GM12892 (cell line): ENCODE measurements at regions not wholly inside any gene's neighbourhood (a gene's known extent, or its start where the extent isn't known, plus 50 kb on each side); places are given as distances from the start of the nearest gene placed in this dataset.
"Not testable (repeated sequence)": the region's sequence is repeated elsewhere in the genome, so short reads cannot be mapped to it uniquely, and the experiment has no call there.

Experiments used
- DNase-seq: peaks from one replicate; pipeline ENCODE4 v3.0.0; 2011; ENCODE audit not compliant: insufficient read length
- FAIRE-seq: peaks from 2 replicates; lab custom pipeline; 2011; peaks lifted over from hg19 to GRCh38; lab: Jason Lieb, UNC
- POLR2A ChIP-seq: IDR thresholded peaks from 2 replicates; pipeline ENCODE4 v1.6.1; 2011; ENCODE audit warnings: low read depth, low read length, control low read depth
- POLR2AphosphoS5 ChIP-seq: IDR thresholded peaks from 2 replicates; pipeline ENCODE4 v1.6.1; 2011; ENCODE audit warnings: low read depth, low read length, control low read depth
- TAF1 ChIP-seq: IDR thresholded peaks from 2 replicates; pipeline ENCODE4 v1.6.1; 2011; ENCODE audit warnings: low read depth, mild to moderate bottlenecking, control low read depth, low read length, borderline replicate concordance

DNA sequence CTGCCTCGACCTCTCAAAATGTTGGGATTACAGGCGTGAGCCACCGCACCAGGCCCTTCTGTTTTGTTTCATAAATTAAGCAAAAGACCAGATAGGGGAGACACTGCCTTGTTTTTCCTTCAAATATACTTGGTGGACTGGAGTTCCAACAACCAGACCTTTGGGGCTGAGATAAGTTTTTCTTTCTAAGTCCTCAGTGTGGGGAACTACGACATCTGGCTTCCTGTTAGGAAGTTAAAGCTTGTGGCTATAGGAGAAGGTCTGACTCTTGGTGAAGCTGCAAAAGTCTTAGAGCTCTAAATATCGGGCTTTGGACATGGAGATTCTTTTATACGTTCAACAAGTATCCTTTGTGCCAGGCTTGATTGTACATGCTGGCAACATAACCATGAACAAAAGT, 64.1 kb upstream of the EED start:
- FAIRE-seq, result no peak
- no peak for TF ChIP-seq TAF1
- no peak for TF ChIP-seq POLR2A
- DNase-seq, result no peak

DNA sequence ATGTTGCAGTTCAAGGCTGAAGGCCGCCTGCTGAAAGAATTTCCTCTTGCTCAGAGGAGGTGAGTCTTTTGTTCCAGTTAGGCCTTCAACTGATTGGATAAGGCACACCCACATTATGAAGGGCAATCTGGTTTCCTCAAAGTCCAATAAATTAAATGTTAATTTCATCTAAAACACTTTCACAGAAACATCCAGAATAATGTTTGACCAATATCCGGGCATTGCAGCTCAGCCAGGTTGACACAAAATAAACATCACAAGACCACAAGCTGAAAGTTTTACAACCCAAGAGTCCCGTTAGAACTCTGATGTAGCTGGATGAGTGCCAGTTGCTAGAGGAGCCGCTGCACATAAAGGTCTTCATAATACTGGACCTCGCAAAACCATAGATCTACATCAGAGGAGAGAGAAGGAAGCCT, 64.9 kb upstream of the EED start:
- FAIRE-seq, result no peak
- no peak for DNase-seq
- no peak for TF ChIP-seq TAF1
- TF ChIP-seq POLR2A, result no peak
- no peak for TF ChIP-seq POLR2AphosphoS5

- no peak for TF ChIP-seq POLR2A
- TF ChIP-seq TAF1, result no peak
- TF ChIP-seq POLR2AphosphoS5, result no peak
- DNase-seq (no peak), FAIRE-seq (no peak)
These were observed 67.3 kb upstream of the EED start for GRCh38 chr11:86177302-86177701.

- no peak for TF ChIP-seq POLR2A
- TF ChIP-seq TAF1, result no peak
- TF ChIP-seq POLR2AphosphoS5, result no peak
- DNase-seq (no peak), FAIRE-seq (no peak)
These were observed 68.2 kb upstream of the EED start for GRCh38 chr11:86176165-86176884.

GRCh38 chr11:86175626-86176025, 68.9 kb upstream of the EED start:
- FAIRE-seq (no peak), DNase-seq (no peak)
- TF ChIP-seq TAF1, result no peak
- TF ChIP-seq POLR2AphosphoS5, result no peak
- no peak for TF ChIP-seq POLR2A

DNA sequence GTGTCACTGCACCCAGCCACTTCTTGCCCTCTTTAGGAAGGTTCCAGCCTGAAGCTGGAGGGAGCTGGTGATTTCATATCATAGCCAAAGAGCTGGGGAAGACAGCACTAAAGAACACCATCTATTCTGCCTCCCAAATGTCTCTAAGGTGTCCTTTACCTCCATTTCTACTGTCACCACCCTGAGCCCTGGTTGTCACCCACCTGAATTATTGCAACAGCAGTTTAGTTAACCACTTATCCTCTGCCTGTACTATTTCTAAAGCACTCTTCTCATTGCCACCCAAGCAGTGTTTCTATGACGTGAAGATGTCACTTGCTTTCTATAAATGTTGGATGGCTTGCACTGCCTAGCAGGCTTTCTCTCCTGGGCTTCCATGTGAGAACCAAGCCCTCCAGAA, 69.4 kb upstream of the EED start:
- no peak for TF ChIP-seq POLR2AphosphoS5
- TF ChIP-seq TAF1, result no peak
- no peak for TF ChIP-seq POLR2A
- FAIRE-seq, result no peak
- no peak for DNase-seq

- no peak for FAIRE-seq
- DNase-seq, result no peak
- TF ChIP-seq POLR2A (no peak), TAF1 (no peak), POLR2AphosphoS5 (no peak)
These were observed 70.2 kb upstream of the EED start for GRCh38 chr11:86174101-86175046.

- no peak for DNase-seq
- TF ChIP-seq POLR2AphosphoS5 (no peak), POLR2A (no peak), TAF1 (no peak)
- FAIRE-seq, result no peak
These were observed 71.7 kb upstream of the EED start for GRCh38 chr11:86172894-86173293.

GRCh38 chr11:86171627-86172026, 72.9 kb upstream of the EED start:
- DNase-seq, result no peak

GRCh38 chr11:86167499-86168164, 76.9 kb upstream of the EED start:
- FAIRE-seq (no peak), DNase-seq (no peak)
- TF ChIP-seq POLR2AphosphoS5, result no peak
- TF ChIP-seq TAF1, result no peak
- TF ChIP-seq POLR2A, result no peak

More at GRCh38 chr11:86171627-86172026, 72.9 kb upstream of the EED start:
- no peak for FAIRE-seq
- TF ChIP-seq POLR2A (no peak), POLR2AphosphoS5 (no peak), TAF1 (no peak)

DNA sequence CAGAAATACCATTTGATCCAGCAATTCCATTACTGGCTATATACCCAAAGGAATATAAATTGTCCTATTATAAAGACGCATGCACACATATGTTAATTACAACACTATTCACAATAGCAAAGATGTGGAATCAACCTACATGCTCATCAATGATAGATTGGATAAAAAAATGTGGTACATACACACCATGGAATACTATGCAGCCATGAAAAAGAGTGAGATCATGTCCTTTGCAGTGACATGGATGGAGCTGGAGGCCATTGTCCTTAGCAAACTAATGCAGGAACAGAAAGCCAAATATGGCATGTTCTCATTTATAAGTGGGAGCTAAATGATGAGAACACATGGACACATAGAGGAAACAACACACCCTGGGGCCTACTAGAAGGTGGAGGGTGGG, 78.3 kb upstream of the EED start:
- not testable (repeated sequence) for DNase-seq, FAIRE-seq
